IgD-negative memory B cell (primary cell): ENCODE measurements at regions not wholly inside any gene's neighbourhood (a gene's known extent, or its start where the extent isn't known, plus 50 kb on each side); places are given as distances from the start of the nearest gene placed in this dataset.

ENCODE experiments used
- H3K27ac Mint-ChIP-seq, 3 donors: one replicate each; pipeline ENCODE4 v1.8.0; 2020 to 2022; ENCODE audit warnings: mild to moderate bottlenecking in 3 of 3, mixed read lengths in 3 of 3, moderate library complexity in 1 of 3
- H3K27me3 Mint-ChIP-seq: one replicate; pipeline ENCODE4 v1.8.0; 2021; ENCODE audit warnings: mixed read lengths
- H3K36me3 Mint-ChIP-seq: one replicate; pipeline ENCODE4 v1.8.0; 2020; ENCODE audit warnings: mild to moderate bottlenecking, mixed read lengths
- H3K4me1 Mint-ChIP-seq, 3 donors: one replicate each; pipeline ENCODE4 v1.8.0; 2020 to 2022; ENCODE audit warnings: mixed read lengths in 3 of 3, mild to moderate bottlenecking in 1 of 3
- H3K4me3 Mint-ChIP-seq, 4 donors: one replicate each; pipeline ENCODE4 v1.8.0; 2020 to 2022; ENCODE audit warnings: mild to moderate bottlenecking in 4 of 4, mixed read lengths in 4 of 4, moderate library complexity in 3 of 4
- H3K9me3 Mint-ChIP-seq, 3 donors: one replicate each; pipeline ENCODE4 v1.8.0; 2020 to 2021; ENCODE audit warnings: mixed read lengths in 3 of 3, mild to moderate bottlenecking in 1 of 3

DNA sequence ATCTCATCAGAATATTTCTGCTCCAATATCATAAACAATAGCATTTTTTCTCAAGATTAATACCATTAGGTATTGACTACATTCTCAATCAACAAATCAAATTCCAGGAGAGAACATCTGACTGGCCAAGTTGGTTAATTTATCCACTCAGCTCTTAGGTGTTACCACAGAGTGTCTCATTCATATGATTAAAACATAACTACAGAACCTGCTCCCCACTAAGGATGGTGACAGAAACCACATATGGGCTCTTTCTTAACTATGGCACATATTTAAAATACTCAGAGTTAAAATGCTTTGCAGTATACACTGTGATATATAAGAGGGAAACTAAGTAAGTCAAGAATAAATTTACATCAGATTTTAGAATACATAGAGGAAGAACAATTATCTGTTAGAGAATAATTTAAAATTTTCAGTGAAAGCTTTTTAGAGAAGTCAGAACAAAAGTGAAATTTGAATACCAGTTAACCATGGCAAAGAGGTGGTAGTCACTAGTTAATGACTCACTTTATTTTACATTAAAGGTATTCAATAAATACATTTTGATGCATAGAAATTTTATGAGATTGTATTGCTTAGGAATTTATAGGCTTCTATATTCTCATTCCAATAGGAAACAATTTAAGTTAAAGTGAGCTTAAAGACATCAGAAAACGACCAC lies 1120.8 kb upstream of the TMEFF2 start:
- Mint-ChIP-seq H3K4me3 (no peak overlapping the region), H3K36me3 (peaks cover 1% of the 10 kb centered on the region), H3K27me3 (no peaks in the 10 kb centered on the region)

DNA sequence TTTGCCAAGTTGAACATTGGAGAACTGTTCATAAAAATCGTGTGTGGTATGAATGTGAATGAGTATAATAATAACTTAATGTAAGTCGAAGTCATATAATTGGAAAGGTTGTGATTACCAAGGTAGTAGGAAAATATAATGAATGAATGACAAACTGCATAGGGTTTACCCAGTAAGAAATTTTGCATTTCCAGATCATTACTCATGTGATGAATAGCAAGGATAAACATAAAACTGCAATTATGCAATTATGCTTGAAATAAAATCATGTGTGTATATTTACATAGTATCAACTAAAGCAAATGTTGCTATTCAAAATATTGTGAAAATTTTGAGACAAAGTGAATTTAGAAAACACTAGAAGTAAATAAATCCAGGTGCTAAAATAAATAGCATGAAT lies 1108.7 kb upstream of the TMEFF2 start:
- Mint-ChIP-seq H3K9me3 (no peaks in the 10 kb centered on the region), H3K27ac (no peak overlapping the region), H3K27me3 (peaks cover 1% of the 10 kb centered on the region), H3K36me3 (no peaks in the 10 kb centered on the region), H3K4me3 (no peak overlapping the region), H3K4me1 (no peaks in the 10 kb centered on the region)

More for the DNA sequence above, 1120.8 kb upstream of the TMEFF2 start:
- H3K9me3 Mint-ChIP-seq: peaks cover 0 to 3% (median 0%) of the 10 kb centered on the region in 3 donors
- no peak overlapping the region for H3K27ac Mint-ChIP-seq
- peaks cover 4 to 7% (median 4%) of the 10 kb centered on the region in 3 donors for H3K4me1 Mint-ChIP-seq

DNA sequence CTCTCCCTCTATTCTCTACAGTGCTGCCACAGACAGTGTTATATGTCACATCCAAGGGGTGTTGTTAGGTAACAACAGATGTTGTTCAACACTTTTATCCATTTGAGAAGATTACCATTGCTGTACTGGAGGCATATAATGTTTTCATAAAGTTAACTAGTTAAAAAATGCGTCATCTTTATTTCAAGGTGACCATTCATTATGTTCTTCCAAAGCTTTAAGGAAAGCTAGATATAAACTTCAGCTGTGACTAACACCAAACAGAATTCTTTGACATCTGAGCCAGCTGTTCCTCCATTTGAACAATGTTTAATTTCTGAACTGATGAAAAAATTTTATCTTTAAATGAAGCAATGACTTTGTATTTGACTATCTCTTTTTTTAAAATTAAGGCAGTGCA lies 1099.6 kb upstream of the TMEFF2 start:
- Mint-ChIP-seq H3K4me1 (peaks cover 0 to 2% (median 0%) of the 10 kb centered on the region in 3 donors), H3K27ac (no peak overlapping the region), H3K4me3 (no peak overlapping the region), H3K36me3 (no peaks in the 10 kb centered on the region), H3K27me3 (no peaks in the 10 kb centered on the region), H3K9me3 (no peaks in the 10 kb centered on the region)

DNA sequence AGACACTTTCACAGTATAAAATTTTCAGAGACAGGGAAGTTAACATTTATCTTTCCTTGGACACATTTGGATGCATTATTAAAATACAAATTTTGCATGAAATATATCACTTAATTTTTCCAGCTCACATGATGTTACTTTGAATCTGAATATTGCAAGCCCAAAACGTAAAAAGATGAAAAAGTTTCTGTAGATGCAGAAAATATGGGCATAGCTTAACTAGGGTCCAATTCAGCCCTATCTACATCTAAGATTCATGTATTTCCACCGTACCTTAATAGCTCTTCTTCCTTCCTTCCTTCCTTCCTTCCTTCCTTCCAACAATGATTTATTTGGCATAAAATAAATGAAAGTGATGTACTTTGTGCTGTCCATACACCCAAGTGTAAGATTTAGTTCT lies 1084.6 kb upstream of the TMEFF2 start:
- Mint-ChIP-seq H3K4me1 (no peaks in the 10 kb centered on the region), H3K27me3 (no peaks in the 10 kb centered on the region), H3K9me3 (no peaks in the 10 kb centered on the region), H3K4me3 (no peak overlapping the region), H3K27ac (no peak overlapping the region), H3K36me3 (no peaks in the 10 kb centered on the region)

DNA sequence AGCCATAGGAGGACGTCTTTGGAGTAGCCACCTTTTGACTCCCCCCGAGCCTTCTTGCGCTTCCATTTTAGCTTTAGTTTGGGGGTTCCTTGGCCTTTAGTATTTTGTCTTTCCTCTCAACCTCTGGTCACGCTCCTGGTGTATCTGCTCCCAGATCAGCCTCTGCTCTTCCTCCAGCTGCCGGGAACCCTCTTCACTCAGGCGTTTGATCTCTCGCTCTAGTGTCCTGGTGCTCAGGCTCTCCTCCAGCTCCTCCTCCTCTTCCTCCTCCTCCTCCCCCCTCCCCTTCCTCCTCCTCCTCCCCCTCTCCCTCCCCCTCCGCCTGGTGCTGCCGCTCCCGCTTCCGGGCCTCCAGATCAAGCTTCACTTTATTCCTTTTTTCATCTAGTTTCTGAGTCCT lies 1082.3 kb upstream of the TMEFF2 start:
- Mint-ChIP-seq H3K4me1 (peaks cover 0 to 2% (median 0%) of the 10 kb centered on the region in 3 donors), H3K27ac (no peak overlapping the region), H3K36me3 (no peaks in the 10 kb centered on the region), H3K27me3 (no peaks in the 10 kb centered on the region), H3K4me3 (no peak overlapping the region), H3K9me3 (peaks cover 0 to 3% (median 0%) of the 10 kb centered on the region in 3 donors)

DNA sequence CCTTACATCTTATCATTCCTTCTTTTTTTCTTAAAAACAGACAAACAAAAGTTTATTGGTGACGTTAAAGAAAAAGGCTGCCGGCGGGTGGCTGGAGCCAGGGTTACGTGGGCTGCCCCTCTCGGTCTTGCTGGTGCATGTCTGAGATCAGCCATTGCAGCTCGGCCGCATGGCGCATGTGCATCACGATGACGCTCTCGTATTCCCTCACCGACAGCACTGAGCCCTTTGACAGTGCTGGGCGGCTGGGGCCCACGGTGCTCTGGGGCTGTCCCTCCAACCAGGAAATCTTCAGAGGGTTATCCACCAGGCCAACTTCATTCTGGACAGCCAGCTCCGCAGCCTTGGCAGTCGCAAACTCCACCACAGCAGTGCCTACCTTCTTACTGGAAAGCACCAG lies 1081.8 kb upstream of the TMEFF2 start:
- H3K4me1 Mint-ChIP-seq: peaks cover 0 to 2% (median 0%) of the 10 kb centered on the region in 3 donors
- H3K36me3 Mint-ChIP-seq: no peaks in the 10 kb centered on the region
- peaks cover 0 to 3% (median 0%) of the 10 kb centered on the region in 3 donors for H3K9me3 Mint-ChIP-seq
- no peaks in the 10 kb centered on the region for H3K27me3 Mint-ChIP-seq
- H3K27ac Mint-ChIP-seq: no peak overlapping the region
- no peak overlapping the region for H3K4me3 Mint-ChIP-seq

DNA sequence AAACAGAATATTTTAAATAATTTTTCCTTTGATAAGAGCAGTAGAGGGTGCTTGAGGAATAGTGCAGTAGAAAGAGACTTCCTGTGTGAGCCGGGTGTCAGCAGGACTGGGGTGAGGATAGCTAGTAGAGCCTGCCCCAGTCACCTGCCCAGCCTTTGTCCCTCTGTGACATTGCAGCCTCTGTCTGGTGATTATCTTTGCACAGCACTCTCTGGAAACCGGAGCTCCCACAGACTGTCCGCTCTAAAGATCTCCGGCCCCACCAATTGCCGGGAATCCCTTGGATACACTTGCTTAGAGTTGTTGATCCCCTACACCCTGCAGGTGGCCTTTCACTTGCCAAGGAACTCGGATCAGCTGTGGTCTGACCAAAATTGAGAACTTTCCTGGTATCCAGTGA lies 1081.3 kb upstream of the TMEFF2 start:
- Mint-ChIP-seq H3K4me3 (no peak overlapping the region), H3K9me3 (peaks cover 0 to 3% (median 0%) of the 10 kb centered on the region in 3 donors), H3K27ac (no peak overlapping the region), H3K27me3 (no peaks in the 10 kb centered on the region), H3K36me3 (no peaks in the 10 kb centered on the region), H3K4me1 (peaks cover 0 to 2% (median 0%) of the 10 kb centered on the region in 3 donors)

DNA sequence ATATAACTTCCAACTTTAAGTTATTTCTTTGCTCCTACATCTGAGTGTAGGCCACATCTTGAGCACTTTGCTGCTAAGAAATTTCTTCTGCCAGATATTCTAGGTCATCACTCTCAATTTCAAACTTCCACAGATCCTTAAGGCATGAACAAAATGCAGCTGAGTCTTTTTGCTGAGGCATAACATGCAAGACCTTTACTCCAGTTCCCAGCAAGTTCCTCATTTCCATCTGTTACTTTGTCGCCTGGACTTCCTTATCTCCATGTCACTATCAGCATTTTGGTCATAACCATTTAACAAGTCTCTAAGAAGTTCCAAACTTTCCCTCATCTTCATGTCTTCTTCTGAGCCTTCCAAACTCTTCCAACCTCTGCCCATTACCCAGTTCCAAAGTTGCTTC lies 1077.3 kb upstream of the TMEFF2 start:
- H3K27ac Mint-ChIP-seq: no peak overlapping the region
- H3K36me3 Mint-ChIP-seq: no peaks in the 10 kb centered on the region
- no peaks in the 10 kb centered on the region for H3K27me3 Mint-ChIP-seq
- H3K4me1 Mint-ChIP-seq: peaks cover 0 to 2% (median 0%) of the 10 kb centered on the region in 3 donors
- H3K9me3 Mint-ChIP-seq: peaks cover 0 to 3% (median 0%) of the 10 kb centered on the region in 3 donors
- H3K4me3 Mint-ChIP-seq: no peak overlapping the region

DNA sequence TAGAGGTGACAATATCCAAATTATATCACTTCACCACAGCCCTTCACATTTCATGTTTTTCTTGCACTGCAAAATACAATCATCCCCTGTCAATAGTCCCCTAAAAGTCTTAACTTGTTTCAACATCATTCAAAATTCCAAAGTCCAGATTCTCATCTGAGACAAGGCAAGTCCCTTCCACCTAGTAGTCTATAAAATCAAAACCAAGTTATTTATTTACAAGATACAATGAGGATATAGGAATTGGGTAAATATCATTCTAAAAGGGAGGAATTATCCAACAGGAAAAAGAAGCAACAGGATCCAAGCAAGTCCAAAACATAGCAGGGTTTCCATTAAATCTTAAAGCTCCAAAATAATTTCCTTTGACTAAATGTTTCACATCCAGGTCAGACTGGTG lies 1076.1 kb upstream of the TMEFF2 start:
- no peak overlapping the region for H3K27ac Mint-ChIP-seq
- H3K4me3 Mint-ChIP-seq: no peak overlapping the region
- peaks cover 0 to 2% (median 0%) of the 10 kb centered on the region in 3 donors for H3K4me1 Mint-ChIP-seq
- no peaks in the 10 kb centered on the region for H3K36me3 Mint-ChIP-seq
- peaks cover 0 to 3% (median 0%) of the 10 kb centered on the region in 3 donors for H3K9me3 Mint-ChIP-seq
- H3K27me3 Mint-ChIP-seq: no peaks in the 10 kb centered on the region

DNA sequence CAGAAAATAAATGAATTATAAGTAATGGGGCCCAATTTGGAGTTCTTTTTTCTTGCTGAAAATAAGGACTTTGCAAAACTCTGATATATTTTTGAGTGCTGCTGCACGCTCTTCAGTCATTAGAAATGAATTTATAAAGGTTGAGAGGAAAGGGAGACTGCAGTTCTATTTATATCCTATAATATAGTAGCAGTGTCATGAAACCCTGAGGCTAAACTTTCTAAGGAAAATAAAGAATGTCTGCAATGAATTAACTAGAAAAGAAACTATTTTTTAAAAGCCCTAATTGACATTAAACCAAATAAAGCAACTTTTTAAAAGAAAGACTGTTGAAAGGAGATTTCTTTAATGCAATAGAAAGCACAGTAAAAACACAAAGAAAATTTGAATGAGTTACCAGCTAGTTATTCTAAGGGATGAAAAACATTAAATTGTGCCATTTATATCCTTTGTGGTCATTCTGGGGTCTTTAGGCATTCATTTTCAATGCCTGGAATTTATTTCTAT lies 1072.8 kb upstream of the TMEFF2 start:
- Mint-ChIP-seq H3K9me3 (peaks cover 0 to 2% (median 0%) of the 10 kb centered on the region in 3 donors), H3K27ac (no peak overlapping the region), H3K4me1 (no peaks in the 10 kb centered on the region), H3K4me3 (no peak overlapping the region), H3K36me3 (no peaks in the 10 kb centered on the region), H3K27me3 (no peaks in the 10 kb centered on the region)

DNA sequence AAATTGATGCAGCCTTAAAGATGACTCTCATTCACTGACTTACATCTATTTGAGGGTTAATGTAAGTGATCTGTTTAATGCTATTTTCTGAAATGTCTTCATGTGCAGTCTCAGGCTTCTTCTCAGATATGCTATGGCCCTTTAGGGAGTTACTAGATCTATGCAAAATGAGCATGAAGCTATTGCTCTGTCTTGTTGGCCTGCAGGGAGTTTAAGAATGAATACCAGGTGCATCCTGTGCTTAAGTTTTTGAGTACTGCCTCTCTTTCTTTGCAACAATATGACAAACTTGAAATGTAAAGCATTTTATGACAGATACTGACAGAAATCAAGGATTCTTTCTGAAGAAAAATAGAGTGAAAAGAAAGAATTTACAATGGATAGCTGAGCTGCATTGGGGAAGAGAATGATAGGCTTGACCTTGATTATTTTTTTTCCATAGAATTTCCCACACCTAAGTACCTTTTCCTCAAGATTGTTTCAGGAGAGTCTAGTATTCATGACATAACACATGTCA lies 1058.3 kb upstream of the TMEFF2 start:
- no peak overlapping the region for H3K4me3 Mint-ChIP-seq
- no peak overlapping the region for H3K27ac Mint-ChIP-seq
- no peaks in the 10 kb centered on the region for H3K27me3 Mint-ChIP-seq
- no peaks in the 10 kb centered on the region for H3K36me3 Mint-ChIP-seq
- H3K4me1 Mint-ChIP-seq: peaks cover 0 to 5% (median 2%) of the 10 kb centered on the region in 3 donors
- peaks cover 0 to 3% (median 0%) of the 10 kb centered on the region in 3 donors for H3K9me3 Mint-ChIP-seq

DNA sequence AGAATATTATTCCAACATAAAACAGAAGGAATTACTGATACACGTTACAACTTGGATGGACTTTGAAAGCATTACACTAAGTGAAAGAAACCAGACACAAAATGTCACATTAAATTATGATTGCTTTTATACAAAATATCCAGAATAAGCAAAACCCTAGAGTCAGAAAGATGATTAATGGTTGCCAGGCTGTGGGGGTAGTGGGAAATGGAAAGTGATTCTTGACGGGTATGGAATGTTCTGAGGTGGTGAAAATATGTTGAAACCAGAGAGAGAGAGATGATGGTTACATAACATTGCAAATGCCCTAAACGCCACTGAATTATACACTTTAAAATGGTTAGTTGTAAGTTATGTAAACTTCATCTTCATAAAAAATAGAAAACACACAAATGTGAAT lies 1057.2 kb upstream of the TMEFF2 start:
- Mint-ChIP-seq H3K27me3 (no peaks in the 10 kb centered on the region), H3K4me1 (peaks cover 0 to 5% (median 2%) of the 10 kb centered on the region in 3 donors), H3K36me3 (no peaks in the 10 kb centered on the region), H3K4me3 (no peak overlapping the region), H3K27ac (no peak overlapping the region), H3K9me3 (peaks cover 0 to 2% (median 0%) of the 10 kb centered on the region in 3 donors)

DNA sequence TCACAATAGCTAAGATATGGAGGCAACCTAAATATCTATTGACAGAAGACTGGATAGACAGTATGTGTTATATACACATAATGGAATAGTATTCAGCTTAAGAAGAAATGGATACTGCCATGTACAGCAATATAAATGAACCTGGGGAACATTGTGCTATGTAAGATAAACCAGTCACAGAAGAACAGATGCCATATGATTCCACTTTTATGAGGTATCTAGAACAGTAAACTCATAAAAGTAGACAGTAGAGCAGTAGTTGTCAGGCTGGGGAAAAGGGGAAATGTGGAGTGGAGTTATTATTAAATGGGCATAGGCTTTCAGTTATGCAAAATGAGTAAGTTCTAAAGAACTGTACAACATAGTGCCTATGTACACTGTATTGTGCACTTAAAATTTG lies 1055.7 kb upstream of the TMEFF2 start:
- peaks cover 0 to 5% (median 2%) of the 10 kb centered on the region in 3 donors for H3K4me1 Mint-ChIP-seq
- H3K27me3 Mint-ChIP-seq: no peaks in the 10 kb centered on the region
- H3K27ac Mint-ChIP-seq: no peak overlapping the region
- no peaks in the 10 kb centered on the region for H3K36me3 Mint-ChIP-seq
- peaks cover 0 to 2% (median 2%) of the 10 kb centered on the region in 3 donors for H3K9me3 Mint-ChIP-seq
- H3K4me3 Mint-ChIP-seq: no peak overlapping the region

DNA sequence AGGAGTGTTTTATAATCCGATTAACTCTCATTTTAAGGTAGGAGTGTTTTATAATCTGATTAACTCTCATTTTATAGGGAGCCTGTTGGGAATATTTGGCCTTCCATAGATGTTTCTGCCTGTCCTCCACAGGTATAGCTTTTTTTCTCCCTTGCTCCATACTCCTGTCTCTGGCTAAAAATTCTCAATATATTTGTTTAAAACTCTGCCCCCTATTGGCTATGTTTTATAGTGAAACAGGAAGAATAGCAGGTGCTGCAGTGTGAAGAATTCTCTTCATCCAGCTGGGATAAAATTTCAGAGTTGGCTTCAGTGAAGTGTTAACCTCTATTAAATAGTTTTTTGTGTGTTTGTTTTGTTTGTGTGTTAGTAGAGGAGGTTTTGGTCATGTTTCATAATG lies 1046.0 kb upstream of the TMEFF2 start:
- no peak overlapping the region for H3K27ac Mint-ChIP-seq
- peaks cover 0 to 2% (median 0%) of the 10 kb centered on the region in 3 donors for H3K4me1 Mint-ChIP-seq
- H3K27me3 Mint-ChIP-seq: no peaks in the 10 kb centered on the region
- no peaks in the 10 kb centered on the region for H3K36me3 Mint-ChIP-seq
- H3K9me3 Mint-ChIP-seq: peaks cover 0 to 2% (median 2%) of the 10 kb centered on the region in 3 donors
- H3K4me3 Mint-ChIP-seq: no peak overlapping the region

DNA sequence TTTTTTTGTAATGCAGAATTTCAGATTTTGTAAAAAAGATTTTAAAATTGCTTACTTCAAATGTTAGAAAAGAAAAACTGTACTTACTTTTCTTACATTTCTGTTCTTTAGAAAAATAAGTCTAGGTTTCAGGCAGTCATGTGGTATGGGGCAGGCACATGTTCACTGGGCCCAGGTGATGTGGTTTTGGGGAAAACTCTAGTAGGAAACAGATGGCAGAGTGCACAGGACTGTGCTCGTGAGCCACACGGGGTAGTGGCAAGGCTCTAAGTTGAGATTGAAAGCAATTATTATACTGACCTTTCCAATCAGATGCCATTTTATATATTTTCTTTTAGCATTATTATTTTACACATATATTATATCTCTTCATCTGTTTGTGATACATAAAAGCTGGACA lies 1036.9 kb upstream of the TMEFF2 start:
- H3K9me3 Mint-ChIP-seq: no peaks in the 10 kb centered on the region
- H3K4me3 Mint-ChIP-seq: no peak overlapping the region
- H3K27ac Mint-ChIP-seq: peak overlapping the region in 1 of 3 donors; percentile 53
- no peaks in the 10 kb centered on the region for H3K36me3 Mint-ChIP-seq
- peaks cover 0 to 2% (median 0%) of the 10 kb centered on the region in 3 donors for H3K4me1 Mint-ChIP-seq
- H3K27me3 Mint-ChIP-seq: peaks cover 2% of the 10 kb centered on the region

DNA sequence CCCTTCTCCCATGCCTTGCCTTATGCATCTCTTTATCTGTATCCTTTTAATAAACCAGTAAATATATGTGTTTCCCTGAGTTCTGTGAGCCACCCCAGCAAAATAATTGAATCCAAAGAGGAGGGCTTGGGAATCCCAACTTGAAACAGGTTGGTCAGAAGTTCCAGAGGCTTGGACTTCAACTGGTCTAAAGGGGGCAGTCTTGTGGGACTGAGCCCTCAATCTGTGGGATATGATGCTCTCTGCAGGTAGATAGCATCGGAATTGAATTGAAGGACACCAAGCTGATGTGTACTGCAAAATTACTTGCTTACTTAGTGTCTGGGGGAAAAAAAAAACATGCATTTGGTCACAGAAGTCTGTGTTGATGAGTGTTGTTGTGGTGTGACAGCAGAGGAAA lies 1033.5 kb upstream of the TMEFF2 start:
- no peaks in the 10 kb centered on the region for H3K36me3 Mint-ChIP-seq
- no peaks in the 10 kb centered on the region for H3K9me3 Mint-ChIP-seq
- peaks cover 0 to 2% (median 0%) of the 10 kb centered on the region in 3 donors for H3K4me1 Mint-ChIP-seq
- no peak overlapping the region for H3K4me3 Mint-ChIP-seq
- peaks cover 2% of the 10 kb centered on the region for H3K27me3 Mint-ChIP-seq
- no peak overlapping the region for H3K27ac Mint-ChIP-seq
